HG03039 (cell line): ENCODE measurements at regions not wholly inside any gene's neighbourhood (a gene's known extent, or its start where the extent isn't known, plus 50 kb on each side); places are given as distances from the start of the nearest gene placed in this dataset.

ENCODE experiments used
- ATAC-seq: cut with Tn5 transposase; IDR thresholded peaks from one replicate; pipeline ENCODE4 v1.9.1; 2021; ENCODE audit warnings: mild to moderate bottlenecking, moderate library complexity; ENCODE audit not compliant: unreplicated experiment

- no peak for ATAC-seq
Observed at GRCh38 chr18:5601188-5601624, 57.4 kb upstream of the EPB41L3 start.

GRCh38 chr18:5600378-5601071, 56.7 kb upstream of the EPB41L3 start:
- ATAC-seq = no peak

DNA sequence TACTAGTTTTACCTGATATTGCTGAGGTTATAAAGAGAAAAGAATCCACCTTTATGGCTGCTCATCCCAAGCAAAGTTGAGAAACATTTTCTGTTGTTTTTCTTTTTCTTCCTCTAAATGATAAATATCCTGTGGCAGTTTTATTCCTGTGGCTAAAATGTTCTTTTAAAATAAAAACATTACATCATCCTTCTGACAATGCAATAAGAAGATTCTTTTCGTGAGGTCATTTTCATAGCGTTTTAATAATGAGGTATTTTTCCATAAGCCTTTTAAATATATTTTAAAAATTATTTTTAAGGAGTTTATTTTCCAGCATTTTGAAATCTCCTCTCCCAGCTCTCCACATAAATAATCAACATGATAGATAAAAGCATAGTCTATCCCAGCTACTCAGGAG, 52.8 kb upstream of the EPB41L3 start:
- no peak for ATAC-seq
